GM19035 (cell line): ENCODE measurements at regions not wholly inside any gene's neighbourhood (a gene's known extent, or its start where the extent isn't known, plus 50 kb on each side); places are given as distances from the start of the nearest gene placed in this dataset.

Experiments used
- ATAC-seq: cut with Tn5 transposase; IDR thresholded peaks from one replicate; pipeline ENCODE4 v1.9.1; 2021; ENCODE audit not compliant: unreplicated experiment

DNA sequence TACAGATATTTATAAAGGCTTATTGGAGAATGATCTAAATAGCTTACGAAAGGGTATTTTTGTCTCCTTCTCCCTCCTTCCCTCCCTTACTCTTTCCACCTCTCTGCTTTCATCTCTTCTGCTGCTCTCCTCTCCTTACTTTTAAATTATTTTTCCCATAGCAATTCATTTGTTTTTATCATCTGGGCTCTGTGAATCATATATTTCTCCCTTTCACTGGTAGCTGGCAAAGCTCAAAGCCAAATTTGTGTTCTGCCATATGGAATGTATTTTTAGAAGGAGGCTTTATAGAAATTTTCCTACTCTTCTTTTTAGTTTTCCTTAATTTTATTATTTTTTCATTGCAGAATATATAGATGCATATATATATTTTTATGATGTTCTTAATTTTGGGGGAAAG, 385.8 kb downstream of the C3orf38 start:
- ATAC-seq: no peak

DNA sequence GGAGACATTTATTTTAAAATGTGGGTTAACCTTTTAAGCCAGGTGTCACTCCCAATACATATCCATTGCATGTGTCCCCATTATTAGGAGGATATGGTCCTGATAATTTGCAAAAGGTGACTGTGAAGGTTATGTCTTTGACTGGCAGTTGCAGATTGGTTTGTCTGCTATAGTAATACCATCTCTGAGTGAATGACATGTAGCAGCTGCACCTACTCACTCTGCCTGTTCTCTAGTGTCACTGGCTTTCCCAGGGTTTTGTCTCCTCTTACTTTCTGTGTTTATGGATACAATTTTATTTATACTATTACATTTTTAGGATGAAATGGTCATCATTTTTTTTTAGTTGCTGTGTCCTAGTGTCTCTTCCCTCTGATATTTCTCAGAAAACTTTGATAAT, 393.2 kb downstream of the C3orf38 start:
- ATAC-seq: no peak

DNA sequence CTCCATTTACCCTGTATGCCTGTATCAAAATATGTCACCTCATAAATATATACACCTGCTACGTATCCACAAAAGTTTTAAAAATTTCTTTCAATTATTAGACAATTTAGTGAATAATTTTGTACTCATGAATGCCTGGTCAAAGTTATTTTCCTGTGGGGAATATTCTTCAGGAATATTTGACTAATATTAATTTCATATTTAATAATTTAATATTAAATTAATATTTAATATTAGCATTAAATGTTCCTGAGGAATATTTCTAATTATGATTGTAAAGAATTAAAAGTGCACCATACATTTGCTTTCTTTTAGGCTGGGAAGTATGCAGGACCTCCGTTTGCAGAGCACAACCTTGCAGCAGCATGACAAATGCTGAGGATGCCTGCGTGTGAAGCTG, 422.7 kb downstream of the C3orf38 start:
- ATAC-seq: no peak

DNA sequence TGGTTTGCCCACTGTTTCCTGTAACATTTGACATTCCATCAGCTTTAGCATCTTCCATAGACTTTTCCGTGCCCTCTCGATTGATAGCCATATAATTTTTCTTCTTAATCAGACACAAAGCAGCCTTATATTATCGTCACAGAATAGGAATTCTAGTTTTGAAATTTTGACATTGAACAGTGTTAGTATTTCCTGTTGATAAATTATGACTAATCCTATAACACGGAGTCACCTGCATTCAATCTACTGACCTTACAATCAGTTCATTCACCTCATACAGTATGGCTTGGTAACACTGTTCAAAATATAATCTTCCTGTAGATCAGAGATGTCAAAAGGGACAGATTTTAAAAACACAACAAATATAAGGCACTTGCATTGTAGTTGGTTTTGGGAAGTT, 423.7 kb downstream of the C3orf38 start:
- no peak for ATAC-seq

DNA sequence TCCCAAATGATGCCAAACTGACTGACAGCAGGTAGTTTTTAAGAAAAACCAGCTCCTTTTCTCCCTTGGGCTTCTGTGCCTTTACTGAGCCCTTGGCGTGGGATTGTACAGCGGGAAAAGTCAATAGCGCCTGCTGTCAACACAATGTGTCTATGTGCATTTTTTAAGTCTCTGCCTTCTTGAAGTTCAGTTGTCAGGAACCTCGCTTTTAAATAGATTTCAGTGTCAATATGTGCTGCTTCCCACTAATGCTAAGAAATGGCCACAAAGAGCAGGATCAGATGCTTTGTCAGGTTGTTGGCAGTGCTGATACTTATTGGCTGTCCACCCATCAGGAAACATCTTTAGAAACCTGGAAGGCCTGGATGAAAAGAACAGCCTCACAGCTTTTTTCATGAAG, 424.4 kb downstream of the C3orf38 start:
- no peak for ATAC-seq

DNA sequence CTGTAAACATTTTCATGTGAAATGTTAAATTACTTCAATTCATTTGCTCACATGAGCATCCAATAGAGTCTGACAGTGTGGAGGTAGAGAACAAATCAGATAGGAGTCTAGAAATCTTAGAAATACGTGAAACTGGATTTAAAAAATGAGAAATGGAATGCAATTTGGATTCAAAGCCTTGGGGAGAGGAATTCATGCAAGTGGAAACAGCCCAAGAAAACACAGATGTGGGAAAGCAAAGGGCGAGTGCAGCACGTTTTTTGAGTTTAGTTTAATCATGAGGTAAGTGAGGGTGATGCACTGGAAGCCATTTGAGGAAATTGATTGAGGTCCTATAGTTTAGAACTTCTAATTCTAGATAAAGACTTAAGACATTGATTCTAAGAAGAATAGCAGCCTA, 434.7 kb downstream of the C3orf38 start:
- no peak for ATAC-seq

DNA sequence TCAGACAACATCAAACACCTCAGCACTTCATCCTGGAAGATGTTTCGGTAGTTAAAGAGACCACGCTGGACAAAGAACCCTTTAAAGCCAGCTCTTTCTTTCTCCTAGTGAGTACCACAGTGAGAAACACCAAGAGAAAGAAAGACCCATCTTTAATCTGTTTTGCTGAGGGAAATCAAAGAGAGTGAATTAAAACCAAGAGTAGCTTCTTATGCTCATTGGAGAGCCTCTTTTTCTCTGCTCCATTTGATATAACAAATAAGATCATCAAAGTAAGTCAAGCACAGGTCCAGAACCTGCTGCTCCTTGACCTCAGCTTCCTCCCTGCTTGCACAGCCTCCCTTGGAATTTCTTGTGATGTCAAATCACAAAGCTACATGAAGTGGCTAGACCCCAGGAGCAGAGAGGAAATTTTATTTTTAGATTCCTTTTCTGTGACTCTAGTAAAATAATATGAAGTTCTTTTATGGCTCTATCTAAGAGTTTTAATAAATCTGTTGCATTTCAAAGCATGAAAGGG, 436.4 kb downstream of the C3orf38 start:
- ATAC-seq: no peak

DNA sequence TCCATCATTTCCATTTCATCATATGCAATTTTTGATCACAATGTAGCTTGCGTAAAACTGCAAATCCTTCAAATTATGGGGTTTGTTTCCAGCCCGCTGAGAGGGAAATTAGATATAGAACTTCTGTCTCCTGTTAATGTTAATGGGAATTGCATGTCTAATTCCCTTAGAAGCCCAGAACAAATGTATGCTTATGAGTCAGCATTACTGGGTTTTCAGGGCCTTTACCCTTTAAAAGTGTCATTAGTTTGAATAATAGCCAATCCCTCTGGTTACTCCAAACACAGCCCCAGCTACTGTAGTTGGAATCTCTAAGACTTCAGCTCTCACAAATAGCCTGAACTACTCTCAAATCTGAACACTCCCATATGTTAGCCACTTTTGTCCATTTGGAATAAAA, 439.4 kb downstream of the C3orf38 start:
- no peak for ATAC-seq

DNA sequence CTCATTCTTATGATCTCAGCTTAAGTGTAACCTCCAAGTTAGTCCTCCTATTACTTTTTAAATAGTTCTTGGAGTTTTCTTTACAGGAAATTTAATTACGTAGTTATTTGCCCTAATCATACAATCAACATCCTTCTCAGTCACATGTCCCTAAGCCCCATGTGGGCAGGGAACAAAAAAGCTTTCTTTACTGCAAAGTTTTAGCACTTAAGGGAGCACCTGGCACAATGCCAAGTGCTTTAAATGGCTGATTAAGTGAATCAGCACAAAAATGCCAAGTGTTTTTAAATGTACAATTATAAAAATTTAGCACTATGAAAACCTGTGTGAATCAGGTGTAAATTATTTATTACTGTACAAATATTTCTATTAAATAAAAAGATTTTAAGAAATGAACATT, 445.3 kb downstream of the C3orf38 start:
- ATAC-seq: no peak

DNA sequence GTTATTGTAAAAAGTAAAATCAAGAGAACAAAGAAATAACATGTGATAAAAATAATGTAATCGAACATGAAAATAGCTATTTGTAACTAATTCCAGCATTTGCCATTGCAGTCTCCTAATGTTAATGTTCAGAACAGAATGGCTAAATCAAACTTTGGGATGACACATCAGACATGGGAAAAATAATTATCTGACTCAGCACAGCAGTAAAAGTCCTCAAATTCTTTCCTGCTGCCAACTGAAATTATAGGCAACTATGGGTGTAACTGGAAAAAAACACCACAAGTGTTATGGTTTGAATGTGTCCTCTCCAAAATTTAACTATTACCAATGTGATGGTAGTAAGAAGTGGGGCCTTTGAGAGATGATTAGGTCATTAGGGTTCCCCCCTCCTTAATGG, 446.7 kb downstream of the C3orf38 start:
- no peak for ATAC-seq

DNA sequence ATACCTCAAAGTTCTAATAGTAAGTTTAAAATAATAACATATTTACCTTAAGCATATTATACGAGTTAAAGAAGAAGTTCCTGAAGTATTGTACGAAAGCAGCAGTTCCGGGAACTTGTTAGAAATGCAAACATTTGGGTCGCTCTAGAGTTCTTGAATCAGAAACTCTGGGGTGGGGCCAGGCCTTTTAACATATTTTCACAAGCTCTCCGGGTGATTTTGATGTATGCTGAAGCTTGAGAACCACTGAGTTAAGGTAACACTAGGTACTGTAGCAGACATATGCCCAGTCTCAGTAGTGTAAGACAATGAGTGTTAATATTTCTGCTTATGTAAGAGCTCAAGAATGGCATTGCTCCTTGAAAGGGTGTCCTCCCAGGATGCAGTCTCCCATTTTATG, 461.1 kb downstream of the C3orf38 start:
- ATAC-seq: no peak

DNA sequence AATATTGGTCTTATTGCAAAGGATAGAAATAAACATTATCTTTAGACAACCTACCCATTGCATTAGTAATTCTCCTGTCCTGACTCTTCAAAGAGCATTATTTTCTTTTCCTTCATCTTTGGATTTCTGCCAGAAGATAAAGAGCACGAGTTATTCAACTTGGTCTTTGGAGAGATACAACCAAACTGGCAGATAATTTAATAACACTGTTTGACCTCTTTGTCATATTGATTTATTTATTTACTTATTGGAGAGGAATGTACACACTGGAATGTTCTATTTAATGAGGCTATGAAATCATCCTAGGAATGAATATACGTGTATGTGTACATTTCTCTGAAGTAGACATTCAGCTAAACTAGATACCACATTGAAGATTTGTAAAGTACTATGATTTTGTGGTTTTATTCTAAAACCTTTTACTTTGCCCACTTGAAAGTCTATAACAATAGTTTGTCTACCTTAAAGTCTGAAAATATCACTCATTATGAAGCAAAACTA, 462.1 kb downstream of the C3orf38 start:
- ATAC-seq: no peak

DNA sequence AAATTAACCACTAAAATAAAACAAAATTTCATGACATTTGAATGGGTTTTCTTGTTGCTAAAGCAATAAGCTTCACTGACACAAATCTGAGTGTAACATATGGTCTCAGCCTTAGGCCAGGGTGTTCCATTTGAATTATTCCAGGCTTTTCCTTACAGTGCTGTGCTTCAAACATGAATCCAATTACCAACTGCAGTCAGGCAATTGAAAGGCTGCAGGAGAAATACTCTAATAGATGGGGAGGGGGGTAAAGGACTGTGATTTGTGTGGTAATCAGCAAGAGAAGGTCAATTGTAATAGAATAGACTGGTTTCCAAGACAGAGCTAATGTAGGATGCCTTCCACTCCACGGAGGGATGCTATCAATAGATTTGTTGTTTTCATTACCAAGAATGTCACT, 466.7 kb downstream of the C3orf38 start:
- ATAC-seq: no peak

DNA sequence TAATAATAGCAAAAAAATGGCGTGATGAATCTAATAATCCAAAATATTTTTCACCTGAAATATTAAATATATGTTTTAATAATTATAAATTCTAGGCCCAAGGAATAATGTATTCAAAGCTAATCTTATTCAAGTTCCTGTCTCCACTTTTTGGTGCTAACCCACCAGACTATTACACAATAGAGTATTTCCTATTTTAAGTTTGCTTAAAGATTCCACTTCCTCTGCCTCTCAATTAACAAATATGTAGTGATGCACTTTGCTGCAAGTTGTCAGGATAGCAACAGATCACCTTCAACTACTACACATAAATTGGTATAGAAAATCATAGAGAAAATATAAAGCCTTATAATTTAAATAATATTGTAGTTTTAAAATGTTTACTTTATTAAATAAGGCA, 467.5 kb downstream of the C3orf38 start:
- ATAC-seq: no peak

DNA sequence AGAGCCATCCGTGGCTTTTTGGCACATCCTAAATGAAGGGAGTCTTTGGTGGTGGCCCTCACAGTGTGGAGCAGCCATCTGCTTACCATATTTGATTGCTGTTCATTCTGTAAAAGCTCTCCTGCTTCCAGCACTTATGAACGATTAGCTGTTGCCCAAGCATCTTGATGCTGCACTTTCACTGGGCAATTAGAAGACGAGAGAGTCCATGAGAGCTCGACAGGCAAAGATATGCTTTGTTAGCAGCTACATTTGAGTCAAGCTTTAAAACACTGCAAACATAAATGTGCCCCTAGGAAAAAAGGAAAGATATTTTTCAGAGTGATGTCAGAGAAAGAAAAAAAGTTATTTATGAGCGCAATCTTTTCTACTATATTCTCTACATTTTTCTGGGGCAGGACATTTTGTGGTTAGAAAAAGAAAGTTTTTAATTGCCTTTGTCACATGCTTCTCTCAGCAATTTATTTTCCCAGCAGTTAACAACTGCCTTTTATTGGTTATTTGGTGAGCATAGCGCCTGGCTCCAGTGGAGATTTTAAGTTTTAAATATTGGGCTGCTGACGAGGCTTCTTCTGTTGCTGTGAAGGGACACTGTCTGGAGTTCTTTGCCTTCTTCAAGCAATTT, 468.4 kb downstream of the C3orf38 start:
- ATAC-seq: no peak

DNA sequence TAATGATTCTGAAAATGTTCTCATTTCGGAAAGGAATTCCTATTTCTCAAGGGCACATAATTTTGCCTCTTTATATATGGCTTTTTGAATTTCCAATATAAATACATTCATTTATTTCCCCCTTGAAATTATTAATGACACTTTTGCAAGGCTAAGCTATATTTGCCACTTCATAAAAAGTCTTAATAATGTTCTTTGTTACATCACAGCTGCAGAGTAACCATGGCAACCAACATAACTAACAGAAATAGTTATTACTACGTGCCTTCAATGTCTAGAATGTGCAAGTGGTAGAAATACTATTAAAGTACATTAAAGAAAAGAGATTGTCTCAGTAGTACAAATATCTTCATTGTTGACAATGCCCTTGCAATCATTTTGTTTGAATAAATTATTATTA, 471.8 kb downstream of the C3orf38 start:
- ATAC-seq: no peak

DNA sequence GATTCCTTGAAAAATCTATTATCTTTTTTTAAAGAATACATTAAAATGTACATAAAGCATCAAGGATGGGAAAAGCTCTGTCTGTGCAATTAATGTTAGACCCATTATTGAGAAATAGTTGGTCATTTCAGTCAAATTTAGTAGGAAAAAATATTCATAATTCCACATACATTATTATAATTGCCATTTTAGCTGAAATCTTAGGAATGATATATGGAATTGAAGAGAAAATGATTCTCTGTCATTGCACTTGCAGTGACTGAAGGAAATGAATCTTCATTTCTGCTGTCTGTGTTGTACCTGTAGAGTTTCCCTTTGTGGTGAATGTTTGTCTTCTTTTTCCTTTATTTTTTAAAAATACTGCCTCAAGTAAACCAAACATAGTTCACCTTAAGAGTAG, 473.9 kb downstream of the C3orf38 start:
- no peak for ATAC-seq

DNA sequence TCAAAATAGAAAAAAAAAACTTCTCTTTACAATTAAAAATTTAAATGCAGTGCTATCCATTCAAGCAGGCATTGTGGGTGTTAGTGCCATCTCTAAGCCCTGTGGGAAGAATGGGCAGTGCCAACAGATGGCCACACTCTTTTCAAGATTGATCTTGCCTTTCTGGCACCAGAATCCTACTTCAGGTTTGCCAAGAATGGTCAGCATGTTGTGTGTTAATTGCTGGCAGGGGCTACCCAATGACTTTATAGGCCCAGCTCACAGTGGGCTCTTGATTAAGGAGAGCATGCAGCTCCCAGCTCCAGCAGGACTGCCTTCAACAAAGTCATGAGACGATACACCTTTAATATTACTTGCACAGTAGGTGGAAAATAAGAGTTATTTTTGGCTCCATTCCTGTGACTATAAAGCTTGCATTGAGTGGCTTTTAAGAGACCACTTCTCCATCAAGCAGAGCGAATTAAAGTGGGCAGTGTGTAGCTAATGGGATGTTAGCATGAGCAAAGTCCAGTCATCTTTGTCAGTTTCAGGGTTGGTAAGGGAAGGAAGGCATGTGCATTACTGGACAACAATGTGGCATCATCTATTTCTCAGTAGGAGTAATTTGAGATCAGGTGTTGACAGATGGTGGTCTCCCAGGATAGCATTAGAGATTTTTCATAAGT, 476.8 kb downstream of the C3orf38 start:
- no peak for ATAC-seq

DNA sequence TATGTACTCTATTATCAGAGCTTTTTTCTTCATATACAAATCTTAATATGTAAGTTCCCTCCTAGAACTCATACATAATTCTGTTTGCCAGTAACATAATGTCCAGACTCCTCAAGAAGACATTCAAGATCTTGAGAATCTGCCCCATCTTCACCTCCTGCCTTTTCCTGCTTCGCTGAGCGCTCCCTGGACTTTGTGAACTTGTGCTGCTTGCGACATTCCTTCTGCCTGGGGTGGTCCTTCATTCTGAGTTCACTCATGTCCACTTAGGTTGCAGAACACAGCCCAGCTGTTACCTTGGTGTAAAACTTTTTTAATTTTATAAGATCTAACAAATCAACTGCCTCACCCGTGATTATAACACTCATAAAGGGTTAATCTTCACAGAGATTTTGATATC, 478.5 kb upstream of the EPHA3 start:
- no peak for ATAC-seq

DNA sequence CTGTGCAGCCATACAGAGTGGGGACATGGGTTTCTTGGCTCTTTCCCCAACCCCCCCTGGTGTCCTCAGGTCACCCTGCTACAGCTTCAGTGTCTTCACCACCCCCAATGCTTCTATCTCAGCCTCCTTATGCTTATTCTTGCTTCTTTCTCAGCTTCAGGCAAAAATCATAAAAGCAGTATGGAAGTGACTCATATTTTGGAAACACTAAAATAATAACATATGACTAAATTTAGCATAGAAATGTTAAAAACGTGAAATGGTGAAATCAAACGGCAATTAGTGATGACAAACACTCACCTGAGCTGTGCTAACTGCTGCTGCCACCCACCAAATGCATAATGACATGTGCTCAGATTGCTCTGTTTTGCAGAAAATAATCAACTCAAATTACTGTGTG, 475.2 kb upstream of the EPHA3 start:
- ATAC-seq: no peak

DNA sequence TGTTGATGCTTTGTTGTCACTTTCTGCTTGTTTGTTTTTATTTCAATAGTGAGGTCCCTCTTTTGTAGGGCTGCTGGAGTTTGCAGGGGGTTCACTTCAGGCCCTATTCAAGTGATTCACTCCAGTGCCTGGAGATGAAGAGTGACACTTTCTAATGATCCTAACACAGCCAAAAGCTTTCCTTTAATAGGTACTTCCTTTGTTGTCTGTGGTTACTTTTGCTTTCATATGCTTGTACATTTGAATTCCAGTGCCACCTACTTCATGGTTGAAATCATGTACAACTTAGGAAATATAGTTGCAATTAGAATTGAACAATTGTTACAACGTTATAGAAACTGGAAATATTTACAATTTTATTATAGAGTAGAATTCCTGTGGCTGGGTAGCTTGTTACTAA, 466.8 kb upstream of the EPHA3 start:
- ATAC-seq: no peak

DNA sequence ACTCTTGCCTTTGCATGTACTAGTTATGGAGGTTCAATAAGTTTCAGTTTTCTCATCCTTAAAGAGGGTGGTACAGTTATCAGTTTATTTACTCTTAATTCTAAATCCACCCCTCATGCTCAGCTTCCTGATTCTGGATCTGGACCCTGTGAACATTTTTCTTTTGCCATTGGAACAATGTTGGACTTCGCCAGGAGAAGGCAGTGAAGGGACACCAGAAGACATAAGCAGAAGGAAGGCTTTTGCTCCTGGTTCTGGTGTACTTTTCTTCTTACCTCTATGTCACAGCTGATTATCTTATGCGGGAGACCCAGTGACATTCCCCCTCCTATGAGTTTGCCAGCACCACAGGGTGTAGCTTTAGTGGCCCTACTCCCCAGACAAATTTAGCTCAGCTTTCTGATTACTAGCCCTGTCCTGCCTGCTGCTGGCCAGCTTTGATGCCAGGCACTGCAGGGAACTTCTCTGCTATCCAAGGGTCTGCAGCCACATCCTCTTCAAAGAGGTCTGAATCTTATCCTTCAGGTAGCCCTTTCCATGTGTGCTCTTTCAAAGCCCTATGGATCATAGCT, 466.3 kb upstream of the EPHA3 start:
- no peak for ATAC-seq
